GM19324 (cell line): ENCODE measurements at regions not wholly inside any gene's neighbourhood (a gene's known extent, or its start where the extent isn't known, plus 50 kb on each side); places are given as distances from the start of the nearest gene placed in this dataset.

Experiments
- ATAC-seq: cut with Tn5 transposase; IDR thresholded peaks from one replicate; pipeline ENCODE4 v1.9.1; 2021; ENCODE audit warnings: mild to moderate bottlenecking, moderate library complexity; ENCODE audit not compliant: unreplicated experiment, low FRiP score

GRCh38 chr4:57163530-57164459 lies 53.6 kb upstream of the IGFBP7 start:
- ATAC-seq, result peak; percentile 99

DNA sequence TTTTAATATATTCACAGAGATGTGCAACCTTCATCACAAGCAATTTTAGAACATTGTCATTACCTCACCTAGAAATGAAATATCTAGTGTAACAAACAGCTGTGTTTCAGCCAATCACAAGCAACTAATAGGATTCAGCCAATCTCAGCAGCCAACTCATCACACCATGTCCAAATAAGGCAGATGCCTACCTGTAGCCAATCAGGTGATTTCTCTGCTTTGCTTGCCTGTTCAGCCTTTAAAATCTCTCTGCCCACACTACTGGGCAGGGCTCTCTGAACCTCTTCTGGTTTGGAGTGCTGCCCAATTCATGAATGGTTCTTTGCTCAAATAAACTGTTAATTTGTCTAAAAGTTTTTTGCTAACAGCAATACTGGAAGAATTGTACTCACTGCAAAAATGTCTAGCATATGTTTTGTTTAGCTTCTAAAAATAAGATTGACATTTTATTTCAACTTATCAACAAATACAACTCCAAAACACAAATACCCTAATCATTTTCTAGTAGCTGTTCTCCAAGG lies 52.4 kb upstream of the IGFBP7 start:
- ATAC-seq, result no peak
